Muscle of leg (tissue), 3 donors: ENCODE measurements at regions not wholly inside any gene's neighbourhood (a gene's known extent, or its start where the extent isn't known, plus 50 kb on each side); places are given as distances from the start of the nearest gene placed in this dataset.

ENCODE experiments used
- DNase-seq: peaks from one replicate; pipeline ENCODE4 v3.0.0; 2013
- H3K27ac ChIP-seq: one replicate; pipeline ENCODE4 v1.5.1; 2013; ENCODE audit warnings: mild to moderate bottlenecking, low read length, control low read depth
- H3K27me3 ChIP-seq: one replicate; pipeline ENCODE4 v1.6.1; 2013; ENCODE audit warnings: low read length; ENCODE audit not compliant: control insufficient read depth, insufficient read depth
- H3K36me3 ChIP-seq: one replicate; pipeline ENCODE4 v1.6.1; 2013; ENCODE audit warnings: low read length; ENCODE audit not compliant: control insufficient read depth, insufficient read depth
- H3K4me1 ChIP-seq: one replicate; pipeline ENCODE4 v1.6.1; 2013; ENCODE audit warnings: low read length; ENCODE audit not compliant: control insufficient read depth, insufficient read depth
- H3K4me3 ChIP-seq: one replicate; pipeline ENCODE4 v1.5.1; 2013; ENCODE audit warnings: low read length, control low read depth
- H3K9me3 ChIP-seq: replicated peaks from 2 replicates; pipeline ENCODE4 v1.6.1; 2013; ENCODE audit warnings: low read depth, low read length; ENCODE audit not compliant: control insufficient read depth
- WGBS: methylation state at CpG from one replicate; pipeline ENCODE4 v1.1.5; 2013; ENCODE audit warnings: missing lambda C conversion rate; ENCODE audit not compliant: insufficient coverage; 5-methylcytosine and 5-hydroxymethylcytosine counted together

GRCh38 chr9:134272302-134273023 lies 53.8 kb upstream of the RXRA start:
- Histone ChIP-seq H3K27ac (no peak overlapping the region), H3K4me3 (no peak overlapping the region), H3K9me3 (no peaks in the 10 kb centered on the region), H3K36me3 (no peaks in the 10 kb centered on the region), H3K27me3 (peaks cover 36% of the 10 kb centered on the region), H3K4me1 (peaks cover 21% of the 10 kb centered on the region)
- WGBS, result 55% methylated on average over 19 of the region's 21 CpGs
- no peak for DNase-seq

DNA sequence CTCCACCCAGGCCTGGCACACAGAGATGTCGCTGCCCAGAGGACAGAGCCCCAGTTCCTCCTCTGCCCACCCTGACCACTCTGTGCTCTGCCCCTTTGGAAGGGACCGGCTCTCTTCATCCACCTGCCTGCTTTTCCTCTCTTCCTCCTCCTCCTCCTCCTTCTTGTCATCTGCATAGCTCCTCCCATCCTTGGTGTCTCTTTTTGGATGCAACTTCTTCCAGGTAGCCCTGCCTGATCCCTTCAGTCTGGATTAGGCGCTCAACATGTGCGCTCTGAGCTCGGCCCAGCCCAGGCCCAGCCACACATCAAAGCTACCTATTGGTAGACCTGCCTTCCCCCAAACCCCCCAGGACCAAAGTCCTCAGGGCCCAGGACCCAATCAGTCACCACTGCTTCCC lies 52.6 kb upstream of the RXRA start:
- DNase-seq, result no peak
- no peak overlapping the region for H3K4me3 ChIP-seq
- peaks cover 14% of the 10 kb centered on the region for H3K4me1 ChIP-seq
- H3K36me3 ChIP-seq, result no peaks in the 10 kb centered on the region
- H3K27me3 ChIP-seq, result peaks cover 43% of the 10 kb centered on the region
- WGBS, result 87% methylated on average over 5 of the region's 5 CpGs
- H3K9me3 ChIP-seq, result no peaks in the 10 kb centered on the region
- no peak overlapping the region for H3K27ac ChIP-seq

GRCh38 chr9:134275375-134275774 lies 50.9 kb upstream of the RXRA start:
- Histone ChIP-seq H3K9me3 (no peaks in the 10 kb centered on the region), H3K27me3 (peaks cover 42% of the 10 kb centered on the region), H3K27ac (no peak overlapping the region), H3K36me3 (no peaks in the 10 kb centered on the region), H3K4me1 (peaks cover 11% of the 10 kb centered on the region), H3K4me3 (no peak overlapping the region)
- DNase-seq, result no peak
- WGBS, result no CpG with 5 or more reads among the region's 9 CpGs

DNA sequence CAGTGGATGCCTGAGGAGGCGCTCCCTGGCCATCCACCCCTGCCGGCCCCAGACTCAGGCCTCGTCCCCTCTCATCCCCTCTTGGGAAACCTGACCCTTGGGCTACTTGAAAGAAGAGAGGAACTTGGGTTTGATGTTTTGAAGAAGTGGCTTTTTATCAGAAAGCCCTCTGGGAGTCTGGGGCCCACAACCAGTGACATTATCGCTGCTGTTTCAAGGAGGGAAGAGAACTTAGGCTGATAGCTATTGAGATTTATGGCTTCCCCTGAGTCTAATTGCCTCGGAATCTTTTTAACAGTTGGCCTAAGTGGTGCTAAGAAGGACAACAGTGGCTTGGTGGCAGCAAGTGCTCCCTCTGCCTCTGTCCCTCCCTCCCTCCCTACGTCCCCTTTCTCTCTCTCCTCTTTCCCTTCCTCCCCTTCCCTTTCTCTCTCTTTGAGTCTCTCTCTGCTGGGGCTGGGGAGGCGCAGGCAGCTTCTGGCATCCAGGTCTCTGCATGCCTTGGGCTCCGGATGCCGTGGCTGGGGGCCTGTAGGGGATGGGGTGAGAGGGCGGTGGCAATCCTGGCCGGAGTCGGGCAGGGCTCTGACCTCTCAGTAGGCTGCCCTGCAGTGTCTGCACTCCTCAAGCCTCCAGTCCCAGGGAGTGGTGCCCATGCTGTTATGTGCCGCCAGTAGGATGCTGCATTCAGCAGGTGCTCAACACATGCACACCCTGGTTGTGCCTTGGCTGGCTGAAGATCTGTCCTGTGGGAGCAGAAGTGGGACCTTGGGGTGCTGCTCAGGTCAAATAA lies 49.6 kb upstream of the RXRA start:
- H3K4me1 ChIP-seq, result peaks cover 11% of the 10 kb centered on the region
- no peak overlapping the region for H3K4me3 ChIP-seq
- H3K9me3 ChIP-seq, result no peaks in the 10 kb centered on the region
- no peak for DNase-seq
- 86% methylated on average over 1 of the region's 13 CpGs for WGBS
- no peaks in the 10 kb centered on the region for H3K36me3 ChIP-seq
- peaks cover 44% of the 10 kb centered on the region for H3K27me3 ChIP-seq
- no peak overlapping the region for H3K27ac ChIP-seq
